Trophoblast cell (in vitro differentiated cells and primary cell): ENCODE measurements at regions not wholly inside any gene's neighbourhood (a gene's known extent, or its start where the extent isn't known, plus 50 kb on each side); places are given as distances from the start of the nearest gene placed in this dataset.
A peak's percentile ranks its signal among the peaks of the same experiment; 100 is the strongest.

Experiments used
- DNase-seq, 2 donors: peaks; one replicate each; pipeline ENCODE4 v3.0.0-alpha.2; 2016
- H2AFZ ChIP-seq: 2 replicates; pipeline ENCODE4 v1.6.1; 2013; ENCODE audit warnings: low read length, moderate library complexity, mild to moderate bottlenecking; ENCODE audit not compliant: insufficient read depth, poor library complexity
- H2AK5ac ChIP-seq: 2 replicates; pipeline ENCODE4 v1.6.1; 2013; ENCODE audit warnings: mild to moderate bottlenecking, low read length
- H2BK120ac ChIP-seq: 2 replicates; pipeline ENCODE4 v1.6.1; 2013; ENCODE audit warnings: low read length, mild to moderate bottlenecking, moderate library complexity; ENCODE audit not compliant: insufficient read depth, poor library complexity
- H2BK12ac ChIP-seq: 2 replicates; pipeline ENCODE4 v1.6.1; 2013; ENCODE audit warnings: mild to moderate bottlenecking, low read length, moderate library complexity
- H2BK5ac ChIP-seq: 2 replicates; pipeline ENCODE4 v1.6.1; 2013; ENCODE audit warnings: low read length, low read depth, moderate library complexity, mild to moderate bottlenecking; ENCODE audit not compliant: poor library complexity
- H3K14ac ChIP-seq: 2 replicates; pipeline ENCODE4 v1.6.1; 2013; ENCODE audit warnings: mild to moderate bottlenecking, low read length
- H3K18ac ChIP-seq: 2 replicates; pipeline ENCODE4 v1.6.1; 2013; ENCODE audit warnings: mild to moderate bottlenecking, low read length
- H3K23ac ChIP-seq: 2 replicates; pipeline ENCODE4 v1.6.1; 2013; ENCODE audit warnings: low read length
- H3K27ac ChIP-seq: 2 replicates; pipeline ENCODE4 v1.5.1; 2013; ENCODE audit warnings: low read depth, mild to moderate bottlenecking, inconsistent platforms, low read length, moderate library complexity
- H3K27me3 ChIP-seq: 2 replicates; pipeline ENCODE4 v1.6.1; 2013; ENCODE audit warnings: inconsistent platforms, mild to moderate bottlenecking, low read length, moderate library complexity; ENCODE audit not compliant: insufficient read depth
- H3K36me3 ChIP-seq, 2 experiments: 1 replicate in 1 of 2; 2 replicates in 1 of 2; pipeline ENCODE4 v1.6.1; 2013; ENCODE audit warnings: low read length in 2 of 2, mild to moderate bottlenecking in 2 of 2, moderate library complexity in 1 of 2; ENCODE audit not compliant: insufficient read depth in 2 of 2, control insufficient read depth in 1 of 2
- H3K4ac ChIP-seq: 2 replicates; pipeline ENCODE4 v1.6.1; 2013; ENCODE audit warnings: low read depth, mild to moderate bottlenecking, low read length, moderate library complexity
- H3K4me1 ChIP-seq, 2 experiments: 1 replicate in 1 of 2; 2 replicates in 1 of 2; pipeline ENCODE4 v1.6.1; 2013; ENCODE audit warnings: low read length in 2 of 2, mild to moderate bottlenecking in 2 of 2, moderate library complexity in 1 of 2; ENCODE audit not compliant: insufficient read depth in 2 of 2, control insufficient read depth in 1 of 2
- H3K4me2 ChIP-seq: 2 replicates; pipeline ENCODE4 v1.6.1; 2013; ENCODE audit warnings: inconsistent platforms, mild to moderate bottlenecking, low read length, moderate library complexity
- H3K4me3 ChIP-seq: 2 replicates; pipeline ENCODE4 v1.5.1; 2013; ENCODE audit warnings: mild to moderate bottlenecking, low read depth, low read length, inconsistent platforms
- H3K79me1 ChIP-seq: one replicate; pipeline ENCODE4 v1.6.1; 2013; ENCODE audit warnings: low read length
- H3K79me2 ChIP-seq: 2 replicates; pipeline ENCODE4 v1.6.1; 2013; ENCODE audit warnings: low read length, mild to moderate bottlenecking; ENCODE audit not compliant: control insufficient read depth, insufficient read depth, poor library complexity
- H3K9ac ChIP-seq: 2 replicates; pipeline ENCODE4 v1.6.1; 2013; ENCODE audit warnings: mild to moderate bottlenecking, low read length
- H3K9me3 ChIP-seq: 2 replicates; pipeline ENCODE4 v1.6.1; 2013; ENCODE audit warnings: low read depth, mild to moderate bottlenecking, control low read depth, inconsistent platforms, low read length; ENCODE audit not compliant: insufficient read depth
- H4K12ac ChIP-seq: 2 replicates; pipeline ENCODE4 v1.6.1; 2013; ENCODE audit warnings: low read depth, mild to moderate bottlenecking, low read length, moderate library complexity
- H4K8ac ChIP-seq: 2 replicates; pipeline ENCODE4 v1.6.1; 2013; ENCODE audit warnings: low read depth, mild to moderate bottlenecking, low read length, moderate library complexity
- H4K91ac ChIP-seq: one replicate; pipeline ENCODE4 v1.6.1; 2013; ENCODE audit warnings: low read depth, mild to moderate bottlenecking, low read length, moderate library complexity
- WGBS: extraction: QIAGEN DNeasy Blood & Tissue Kit; methylation state at CpG from one replicate; pipeline ENCODE4 v1.1.7; 2013; ENCODE audit warnings: missing lambda C conversion rate; ENCODE audit not compliant: insufficient read length, insufficient coverage; ENCODE audit errors: extremely low coverage; 5-methylcytosine and 5-hydroxymethylcytosine counted together

DNA sequence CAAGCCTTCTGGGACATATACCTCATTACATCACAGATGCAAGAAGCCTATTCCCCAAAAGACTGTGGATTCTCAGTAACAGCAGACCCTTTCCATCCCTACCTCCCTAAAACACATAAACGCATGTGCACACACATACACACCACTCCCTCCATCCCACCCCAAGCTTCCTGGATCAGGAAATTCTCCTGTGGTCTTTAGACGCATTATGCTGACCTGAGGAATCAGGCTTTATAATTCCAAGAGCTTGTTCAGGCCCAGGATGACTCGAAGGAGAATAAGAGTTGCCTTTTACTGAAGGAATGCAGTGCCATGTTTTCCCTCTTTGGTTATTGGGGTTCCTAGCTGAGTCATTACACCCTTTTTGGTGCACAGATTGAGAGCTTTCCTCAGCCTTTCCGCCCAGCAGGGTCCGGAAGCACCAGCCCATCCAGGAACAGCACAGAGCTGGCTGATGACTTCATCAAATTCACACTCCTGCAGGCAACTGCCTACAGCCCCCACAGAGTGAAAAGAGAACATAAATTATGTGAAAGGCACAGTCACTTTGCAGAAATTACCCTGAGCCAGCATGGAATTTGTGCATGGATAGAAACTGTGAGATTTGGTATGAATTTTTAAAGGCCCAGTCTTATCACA lies 385.0 kb upstream of the TRPC7 start:
- DNase-seq = peak in 1 of 2 donors; percentile 5
- WGBS = no CpG with 5 or more reads among the region's 5 CpGs

DNA sequence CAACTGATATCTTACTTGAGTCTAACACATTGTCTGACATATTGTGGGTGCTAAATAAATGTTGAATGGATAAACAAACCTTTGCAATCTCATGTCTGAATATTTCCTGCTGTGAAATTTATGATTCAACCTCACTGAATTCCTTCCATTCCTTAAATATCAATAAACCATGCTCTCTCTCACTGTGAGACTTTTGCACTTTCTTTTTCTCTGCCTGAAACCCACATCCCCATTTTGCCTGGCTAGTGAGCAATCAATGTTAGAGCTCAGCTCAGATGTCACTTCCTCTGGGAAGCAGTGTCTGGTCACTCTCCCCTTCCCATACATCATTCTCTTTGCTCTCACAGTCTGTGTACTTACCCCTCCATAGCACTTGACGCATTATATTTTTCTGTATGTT lies 383.7 kb upstream of the TRPC7 start:
- Histone ChIP-seq H3K79me1 (no peaks in the 10 kb centered on the region), H3K4me2 (no peak overlapping the region), H3K9ac (no peak overlapping the region), H3K23ac (no peak overlapping the region), H2BK12ac (no peak overlapping the region), H3K4me3 (no peak overlapping the region), H3K36me3 (no peaks in the 10 kb centered on the region), H2BK120ac (no peak overlapping the region), H4K12ac (no peak overlapping the region), H3K14ac (no peak overlapping the region), H2AFZ (no peak overlapping the region), H3K79me2 (no peaks in the 10 kb centered on the region), H2BK5ac (no peak overlapping the region), H2AK5ac (no peak overlapping the region), H3K9me3 (no peaks in the 10 kb centered on the region), H3K27me3 (no peaks in the 10 kb centered on the region), H3K4me1 (peaks cover 0 to 2% of the 10 kb centered on the region in 2 experiments), H4K8ac (no peak overlapping the region), H3K4ac (no peak overlapping the region), H3K27ac (no peak overlapping the region), H4K91ac (no peak overlapping the region), H3K18ac (no peak overlapping the region)
- DNase-seq = no peak
- WGBS = no CpG with 5 or more reads among the region's 1 CpG

More for the DNA sequence above, 385.0 kb upstream of the TRPC7 start:
- H2AK5ac ChIP-seq = no peak overlapping the region
- no peak overlapping the region for H2AFZ ChIP-seq
- no peak overlapping the region for H3K14ac ChIP-seq
- no peak overlapping the region for H2BK5ac ChIP-seq
- H4K8ac ChIP-seq = no peak overlapping the region
- H4K91ac ChIP-seq = no peak overlapping the region
- H3K9me3 ChIP-seq = no peaks in the 10 kb centered on the region
- no peaks in the 10 kb centered on the region for H3K27me3 ChIP-seq
- H3K18ac ChIP-seq = no peak overlapping the region
- H3K79me1 ChIP-seq = no peaks in the 10 kb centered on the region
- H3K4me2 ChIP-seq = no peak overlapping the region
- H4K12ac ChIP-seq = no peak overlapping the region
- no peak overlapping the region for H3K27ac ChIP-seq
- no peak overlapping the region for H2BK12ac ChIP-seq
- H3K4me3 ChIP-seq = no peak overlapping the region
- H3K79me2 ChIP-seq = no peaks in the 10 kb centered on the region
- no peak overlapping the region for H2BK120ac ChIP-seq
- H3K9ac ChIP-seq = no peak overlapping the region
- H3K36me3 ChIP-seq = no peaks in the 10 kb centered on the region
- H3K23ac ChIP-seq = no peak overlapping the region
- peaks cover 0 to 2% of the 10 kb centered on the region in 2 experiments for H3K4me1 ChIP-seq
- H3K4ac ChIP-seq = no peak overlapping the region

DNA sequence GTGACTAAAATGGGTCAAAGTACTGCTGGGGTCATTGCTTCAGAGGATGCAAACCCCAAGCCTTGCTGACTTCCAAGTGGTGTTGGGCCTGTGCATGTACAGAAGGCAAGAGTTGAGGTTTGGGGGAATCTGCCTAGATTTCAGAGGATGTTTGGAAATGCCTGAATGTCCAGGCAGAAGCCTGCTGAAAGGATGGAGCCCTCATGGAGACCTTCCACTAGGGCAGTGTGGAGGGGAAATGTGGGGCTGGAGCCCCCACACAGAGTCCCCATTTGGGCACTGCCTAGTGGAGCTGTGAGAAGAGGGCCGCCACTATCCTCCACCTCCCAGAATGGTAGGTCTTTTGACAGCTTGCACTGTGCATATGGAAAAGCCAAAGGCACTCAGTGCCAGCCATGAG lies 377.7 kb upstream of the TRPC7 start:
- WGBS = no CpG with 5 or more reads among the region's 1 CpG

DNA sequence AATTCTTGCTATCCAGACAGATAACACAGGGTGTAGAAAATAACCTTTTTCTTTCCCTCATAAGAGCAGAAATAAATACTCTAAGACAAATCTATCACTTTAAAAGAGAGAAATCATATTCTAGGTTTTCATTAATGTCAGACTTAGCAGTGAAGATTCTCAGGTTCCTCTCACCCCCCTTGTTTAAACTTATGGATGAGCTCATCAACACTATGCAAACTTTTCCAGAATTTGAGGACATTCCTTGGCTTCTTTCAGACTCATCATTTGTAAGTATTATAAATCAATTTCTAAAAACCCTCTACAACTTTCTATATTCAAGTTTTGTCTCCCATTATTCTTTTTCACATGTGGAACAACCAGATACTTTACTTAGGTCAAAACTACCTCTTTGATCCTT lies 374.9 kb upstream of the TRPC7 start:
- DNase-seq = no peak
- H2BK5ac ChIP-seq = no peak overlapping the region

More for the DNA sequence above, 377.7 kb upstream of the TRPC7 start:
- no peaks in the 10 kb centered on the region for H3K36me3 ChIP-seq
- no peak overlapping the region for H2AK5ac ChIP-seq
- H2AFZ ChIP-seq = no peak overlapping the region
- H3K4me3 ChIP-seq = no peak overlapping the region
- H3K18ac ChIP-seq = no peak overlapping the region
- H4K91ac ChIP-seq = no peak overlapping the region
- no peak overlapping the region for H4K12ac ChIP-seq
- no peak overlapping the region for H3K23ac ChIP-seq
- H3K9ac ChIP-seq = no peak overlapping the region
- no peak overlapping the region for H3K27ac ChIP-seq
- H3K79me1 ChIP-seq = no peaks in the 10 kb centered on the region
- H4K8ac ChIP-seq = no peak overlapping the region
- H2BK120ac ChIP-seq = no peak overlapping the region
- no peak overlapping the region for H3K4ac ChIP-seq
- no peak overlapping the region for H3K14ac ChIP-seq
- no peak overlapping the region for H2BK12ac ChIP-seq
- H3K9me3 ChIP-seq = peaks cover 5% of the 10 kb centered on the region
- no peaks in the 10 kb centered on the region for H3K4me1 ChIP-seq
- H3K4me2 ChIP-seq = no peak overlapping the region
- no peak for DNase-seq
- H3K27me3 ChIP-seq = no peaks in the 10 kb centered on the region
- no peak overlapping the region for H2BK5ac ChIP-seq
- no peaks in the 10 kb centered on the region for H3K79me2 ChIP-seq

More for the DNA sequence above, 374.9 kb upstream of the TRPC7 start:
- Histone ChIP-seq H3K4me3 (no peak overlapping the region), H3K27ac (no peak overlapping the region), H3K36me3 (no peaks in the 10 kb centered on the region), H4K91ac (no peak overlapping the region), H3K23ac (no peak overlapping the region), H3K27me3 (no peaks in the 10 kb centered on the region), H2AFZ (no peak overlapping the region), H3K14ac (no peak overlapping the region), H4K12ac (no peak overlapping the region), H3K9me3 (peaks cover 5% of the 10 kb centered on the region), H2AK5ac (no peak overlapping the region), H3K18ac (no peak overlapping the region), H3K4me1 (peaks cover 0 to 2% of the 10 kb centered on the region in 2 experiments), H3K4me2 (no peak overlapping the region), H3K79me1 (peaks cover 5% of the 10 kb centered on the region), H2BK120ac (no peak overlapping the region), H2BK12ac (no peak overlapping the region), H4K8ac (no peak overlapping the region), H3K79me2 (no peaks in the 10 kb centered on the region), H3K9ac (no peak overlapping the region), H3K4ac (no peak overlapping the region)
